ENCODE measurements at regions not wholly inside any gene's neighbourhood (a gene's known extent, or its start where the extent isn't known, plus 50 kb on each side); places are given as distances from the start of the nearest gene placed in this dataset.

GRCh38 chr2:81467096-81467495 is 1162.5 kb upstream of the LRRTM1 start:
- TF ChIP-seq CTCF (IDR thresholded peaks at IDR 0.05; ENCODE audit: insufficient read depth, low read length, poor library complexity, severe bottlenecking) (no peak), EZH2phosphoT487 (conservative IDR thresholded peaks at IDR 0.05; ENCODE audit: low read length) (no peak)

All from SU-DHL-6 (cell line).